HG02840 (cell line): ENCODE measurements at regions not wholly inside any gene's neighbourhood (a gene's known extent, or its start where the extent isn't known, plus 50 kb on each side); places are given as distances from the start of the nearest gene placed in this dataset.

Source experiments
- ATAC-seq: cut with Tn5 transposase; IDR thresholded peaks from one replicate; pipeline ENCODE4 v1.9.1; 2021; ENCODE audit warnings: mild to moderate bottlenecking, moderate library complexity, moderate number of reproducible peaks; ENCODE audit not compliant: unreplicated experiment, low FRiP score

DNA sequence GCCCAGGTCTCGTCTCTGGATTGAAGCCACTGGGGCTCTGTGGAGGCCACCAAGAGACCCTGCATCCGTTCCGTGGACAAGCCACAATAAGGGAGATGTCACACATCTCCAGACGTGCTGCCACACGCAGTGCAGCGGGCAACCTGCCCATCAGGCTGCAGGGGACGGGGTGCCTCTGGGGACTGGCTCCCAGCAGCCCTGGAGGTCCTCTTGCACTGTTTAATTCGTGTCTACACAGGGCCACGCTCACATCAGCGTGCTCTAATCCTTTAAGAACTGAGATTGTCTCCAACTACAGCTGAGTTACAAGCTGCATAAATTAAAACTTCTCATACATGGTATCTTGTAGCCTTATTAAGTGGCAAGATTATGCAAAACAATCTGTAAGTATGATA lies 1232.2 kb downstream of the BRD1 start:
- no peak for ATAC-seq

DNA sequence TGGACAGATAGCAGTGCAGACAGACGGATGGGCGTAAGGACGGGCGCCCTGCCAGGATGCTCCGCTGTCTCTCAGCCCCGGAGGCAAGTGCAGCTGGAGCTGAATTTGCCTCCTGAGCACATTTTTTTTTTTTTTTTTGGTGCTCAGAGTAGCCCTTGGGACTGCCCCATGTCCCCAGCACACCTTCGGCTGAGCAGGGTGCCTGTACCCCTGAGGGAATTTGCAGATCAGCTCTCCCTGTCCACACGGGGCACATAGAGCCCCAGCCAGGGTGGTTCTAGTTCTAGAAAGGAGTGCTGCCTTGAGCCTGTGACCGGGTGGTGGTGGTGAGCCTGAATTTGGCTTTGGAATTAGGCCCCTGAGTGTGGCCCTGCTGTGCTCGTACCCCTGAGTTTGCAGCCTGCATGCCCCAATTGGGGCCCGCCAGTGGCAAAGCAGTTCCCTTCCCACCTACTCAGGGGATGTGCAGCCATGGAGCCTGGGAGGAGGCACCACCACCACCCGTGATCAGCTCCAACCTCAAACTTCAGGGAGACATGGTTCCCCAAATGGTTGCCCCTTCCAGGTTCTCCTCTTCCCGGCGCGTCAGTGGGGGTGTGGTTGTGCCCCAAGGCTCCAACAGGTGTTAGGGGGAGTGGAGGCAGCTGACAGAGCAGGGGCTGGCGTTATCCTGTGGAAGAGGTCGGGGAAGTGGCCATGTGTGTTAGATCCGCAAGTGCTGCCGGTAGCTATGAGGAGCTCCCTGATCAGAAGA lies 1232.7 kb downstream of the BRD1 start:
- no peak for ATAC-seq

DNA sequence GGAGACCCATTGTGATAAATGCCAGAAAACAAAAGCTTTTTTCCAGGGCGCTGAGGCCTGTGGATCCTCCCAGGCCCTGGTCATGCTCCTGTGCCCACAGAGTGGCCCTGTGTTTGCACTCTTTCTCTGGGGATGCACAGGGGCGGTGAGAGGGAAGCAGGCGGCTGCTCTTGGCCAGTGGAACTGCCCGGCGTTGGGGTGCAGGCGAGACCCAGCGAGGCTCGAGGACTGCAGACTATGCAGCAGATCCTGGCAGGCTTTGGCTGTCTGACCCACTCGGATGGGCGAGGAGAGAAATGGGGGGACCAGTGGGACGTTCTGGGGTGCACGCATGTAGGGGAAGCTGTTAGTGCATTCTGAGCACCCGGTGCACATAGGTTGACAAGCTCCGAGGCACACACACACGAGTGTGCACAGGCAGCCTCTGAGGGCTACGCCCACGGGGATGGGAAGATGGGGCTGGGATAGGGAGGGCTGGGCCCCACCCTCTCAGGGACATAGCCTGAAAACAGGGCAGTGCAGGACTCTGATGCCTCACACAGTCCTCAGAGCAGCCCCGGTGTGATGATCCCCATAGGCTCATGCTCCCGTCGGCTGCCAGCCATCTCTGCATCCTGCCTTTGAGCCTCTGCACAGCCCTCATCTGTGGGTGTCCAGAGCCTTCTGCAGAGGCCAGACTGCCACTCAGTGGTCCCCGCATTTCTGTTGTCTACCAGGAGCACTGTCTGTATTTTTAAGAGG lies 1233.5 kb downstream of the BRD1 start:
- ATAC-seq = no peak

DNA sequence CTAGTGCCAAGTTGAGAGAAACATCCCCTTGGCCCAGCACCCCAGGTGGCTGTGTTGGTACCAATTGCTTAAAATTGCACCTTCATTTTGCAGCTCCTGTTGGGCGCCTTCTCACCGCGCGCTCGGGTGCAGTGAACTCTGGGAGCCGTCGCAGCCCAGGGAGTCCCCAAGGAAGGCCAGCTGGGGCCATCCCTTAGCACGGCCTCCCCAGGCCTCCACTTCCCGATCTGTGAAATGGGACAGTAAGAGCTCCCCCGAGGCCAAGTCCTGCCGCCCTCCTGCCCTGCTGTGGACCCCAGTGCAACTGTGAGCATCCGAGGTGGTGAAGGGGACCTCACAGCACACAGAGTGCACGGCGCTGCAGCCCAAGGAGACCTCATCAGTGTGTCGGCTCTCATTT lies 1234.1 kb downstream of the BRD1 start:
- no peak for ATAC-seq

DNA sequence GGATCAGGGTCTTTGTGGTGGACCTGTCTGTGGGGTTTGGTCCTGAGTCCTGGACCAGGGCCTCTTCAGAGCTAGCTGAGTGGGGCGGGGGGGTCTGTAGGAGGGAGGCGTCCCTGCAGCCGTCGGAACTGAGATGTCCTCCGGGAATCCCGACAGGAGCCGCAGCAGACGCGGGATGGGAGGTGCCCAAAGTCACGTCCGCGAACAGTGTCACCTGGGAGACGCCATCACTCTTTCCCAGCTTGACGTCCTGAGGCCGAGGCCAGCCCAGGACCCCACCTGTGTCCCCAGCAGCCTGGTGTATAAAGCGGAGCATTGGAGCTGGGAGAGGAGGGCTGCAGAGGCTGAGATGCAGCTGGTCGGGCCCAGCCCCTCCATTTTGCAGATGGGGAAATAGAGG lies 1234.7 kb downstream of the BRD1 start:
- ATAC-seq = no peak

DNA sequence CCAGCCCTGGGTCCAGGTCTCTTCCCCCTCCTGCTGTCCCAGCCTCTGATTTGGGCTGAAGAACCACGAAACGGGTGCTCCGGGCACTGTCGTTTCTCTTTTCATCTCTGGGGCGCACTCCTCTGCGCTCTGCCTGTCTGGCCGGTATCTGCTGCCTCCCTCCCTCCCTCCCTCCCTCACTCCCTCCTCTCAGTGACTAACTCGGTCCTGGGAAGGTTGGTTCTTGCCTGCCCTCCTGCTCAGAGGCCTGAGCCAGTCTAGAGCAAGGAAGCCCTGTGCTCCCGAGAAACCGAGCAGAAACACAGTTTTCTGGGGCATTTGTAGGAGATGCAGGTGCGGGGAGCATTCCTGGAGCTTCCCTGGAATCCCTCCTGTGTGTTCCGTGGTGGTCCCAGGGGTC lies 1235.2 kb downstream of the BRD1 start:
- no peak for ATAC-seq

DNA sequence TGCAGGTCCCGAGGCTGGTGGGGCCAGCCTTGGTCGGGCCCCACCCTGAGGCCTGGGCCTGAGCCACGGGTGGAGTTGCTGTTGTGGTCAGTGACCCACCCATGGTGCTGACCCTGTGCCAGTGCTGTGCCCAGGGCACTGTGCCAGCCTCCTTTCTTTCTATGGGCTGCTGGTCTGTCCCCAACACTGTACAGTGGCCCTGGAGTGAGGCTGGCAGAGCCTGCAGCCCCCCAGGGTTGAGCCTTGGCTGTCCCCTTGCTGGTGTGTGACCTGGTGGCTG lies 1235.7 kb downstream of the BRD1 start:
- no peak for ATAC-seq

DNA sequence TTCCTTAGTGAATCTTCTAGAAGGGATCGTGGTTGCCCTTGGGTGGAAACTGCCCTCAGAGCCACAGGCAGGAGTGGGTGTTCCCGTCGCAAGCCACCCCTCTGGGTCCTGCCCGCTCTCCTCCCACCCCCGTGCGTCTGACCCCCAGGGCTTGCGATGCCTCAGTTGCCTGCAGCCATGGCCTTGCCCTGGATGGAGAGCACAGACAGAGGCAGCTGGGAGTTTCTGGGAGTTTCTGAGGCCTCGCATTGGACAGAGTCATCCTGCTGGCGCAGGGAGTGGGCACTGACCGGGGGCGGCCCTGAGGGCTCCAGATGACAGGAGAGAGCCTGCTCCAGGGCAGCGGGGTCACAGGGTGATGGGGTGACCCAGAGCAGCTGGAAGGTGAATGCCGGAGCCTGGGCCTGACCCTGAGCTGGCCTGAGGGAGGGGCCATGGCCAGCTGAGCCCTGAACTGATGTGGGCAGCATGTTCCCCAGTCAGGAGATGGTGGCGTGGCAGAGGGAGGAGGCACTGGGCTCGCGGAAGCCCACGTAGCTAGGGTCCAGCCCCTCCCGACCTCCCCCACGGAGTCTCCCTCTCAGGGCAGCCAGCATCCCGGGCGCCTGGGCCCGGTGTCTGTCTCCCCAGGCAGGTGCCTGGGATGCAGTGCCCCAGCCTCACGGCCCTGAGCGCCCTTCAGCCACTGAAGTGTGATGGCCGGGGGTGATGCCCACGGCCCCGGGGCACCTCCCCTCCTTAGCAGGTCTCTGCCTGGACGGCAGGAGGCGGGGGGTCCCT lies 1236.2 kb downstream of the BRD1 start:
- ATAC-seq = no peak

DNA sequence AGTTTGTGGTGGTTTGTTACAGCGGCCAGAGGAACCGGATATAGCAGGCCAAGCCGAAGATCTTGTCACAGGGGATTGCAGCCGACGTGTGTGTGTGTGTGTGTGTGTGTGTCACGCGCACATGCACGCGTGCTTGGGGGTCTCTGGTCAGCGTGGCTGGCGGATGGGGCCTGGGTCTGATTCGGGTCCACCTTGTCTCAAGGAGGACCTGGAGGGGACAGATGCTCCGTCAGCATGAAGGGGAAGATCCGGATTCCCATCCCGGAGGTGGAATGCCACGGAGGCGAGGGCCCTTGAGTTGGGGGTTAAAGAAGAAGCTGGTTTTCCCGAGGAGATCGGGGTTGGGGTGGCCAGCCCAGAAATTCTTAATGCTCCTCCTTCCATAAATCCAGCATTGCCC lies 1237.8 kb downstream of the BRD1 start:
- no peak for ATAC-seq

DNA sequence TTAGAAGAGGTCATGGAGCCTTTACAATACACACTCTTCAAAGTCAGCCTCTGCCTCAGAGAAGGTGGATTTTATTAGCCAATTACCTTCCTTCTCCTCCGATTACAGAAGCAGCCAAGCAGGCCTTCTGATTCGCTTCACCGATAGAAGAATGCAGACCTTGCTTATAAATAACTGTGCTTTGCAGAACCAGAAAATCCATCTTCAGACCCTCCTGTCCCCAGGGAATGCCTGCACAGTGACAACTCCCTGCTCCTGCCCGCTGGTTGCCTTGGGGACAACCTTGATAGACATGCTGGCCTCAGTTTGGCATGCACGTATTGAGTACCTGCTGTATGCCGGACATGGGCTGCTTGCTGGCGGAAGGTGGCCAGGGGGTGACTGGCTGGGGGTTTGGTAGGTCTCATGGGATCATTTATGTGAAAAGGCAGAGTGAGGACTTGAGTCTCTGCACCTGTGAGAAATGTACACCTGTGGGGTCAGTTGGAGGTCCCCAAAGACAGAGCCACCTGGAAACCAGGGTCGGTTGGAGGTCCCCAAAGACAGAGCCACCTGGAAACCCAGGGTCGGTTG lies 1238.7 kb downstream of the BRD1 start:
- no peak for ATAC-seq

DNA sequence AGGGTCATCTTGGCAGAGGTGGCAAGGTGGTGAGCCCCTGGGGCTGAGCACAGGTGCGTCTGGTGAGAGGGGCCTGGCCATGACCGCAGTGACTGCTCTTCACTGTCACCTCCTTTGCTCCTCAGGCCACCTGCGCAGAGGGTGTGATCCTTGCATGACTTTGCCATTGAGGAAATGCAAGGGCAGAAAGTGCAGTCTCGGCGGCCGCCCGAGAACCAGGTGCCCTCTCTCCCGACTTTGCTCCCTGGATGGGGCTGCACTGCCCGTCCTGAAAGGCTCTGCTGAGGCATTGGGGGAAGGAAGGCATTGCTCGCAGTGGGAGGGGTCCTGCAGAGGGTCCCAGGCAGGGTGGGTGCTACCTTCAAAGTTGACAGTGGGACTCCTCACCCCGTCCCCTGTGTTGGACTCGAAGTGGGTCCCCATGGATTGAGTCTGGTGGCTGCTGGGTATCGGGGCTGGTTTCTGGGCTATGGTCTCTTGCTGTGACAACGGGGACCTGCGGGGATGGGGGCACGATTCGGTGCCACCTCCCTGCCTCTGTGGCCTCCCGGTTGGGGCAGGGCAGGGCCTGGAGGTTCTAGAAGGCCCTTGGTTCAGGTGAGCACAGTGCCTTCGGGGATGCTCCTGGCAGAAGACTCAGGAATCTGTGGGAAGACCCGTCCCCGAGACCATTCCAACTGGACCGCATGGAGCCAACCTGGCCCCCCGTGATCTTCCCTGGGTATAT lies 1239.4 kb downstream of the BRD1 start:
- no peak for ATAC-seq

DNA sequence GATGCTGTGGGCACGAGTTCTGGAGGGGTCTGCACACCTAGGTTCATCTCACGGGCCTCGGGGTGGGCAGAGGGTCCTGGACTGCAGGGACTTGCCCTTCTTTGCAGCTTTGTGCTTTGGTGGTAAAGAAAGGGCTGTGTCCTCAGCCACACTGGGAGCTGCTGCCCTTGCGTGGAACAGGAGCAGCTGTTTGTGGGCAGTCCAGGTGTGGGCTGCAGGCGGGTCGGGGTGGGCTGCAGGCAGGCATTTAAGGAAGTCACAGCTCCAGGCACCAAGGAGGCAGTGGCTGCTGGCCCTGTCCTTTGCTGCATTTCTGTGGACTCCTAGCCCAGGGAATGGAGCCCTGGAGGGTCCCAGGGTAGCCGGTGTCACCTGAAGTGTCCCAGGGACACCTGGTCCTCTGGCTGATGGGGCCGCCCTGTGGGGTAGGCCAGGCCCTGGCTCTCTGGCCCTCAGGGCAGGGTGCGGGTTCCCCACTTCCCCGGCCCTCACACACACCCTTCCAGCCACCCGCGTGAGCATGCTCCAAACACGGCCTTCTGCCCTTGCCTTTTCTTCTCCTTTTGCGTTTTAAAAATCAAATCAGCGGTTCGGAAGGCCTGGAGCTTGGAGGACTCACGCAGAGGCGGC lies 1240.3 kb downstream of the BRD1 start:
- ATAC-seq = no peak

DNA sequence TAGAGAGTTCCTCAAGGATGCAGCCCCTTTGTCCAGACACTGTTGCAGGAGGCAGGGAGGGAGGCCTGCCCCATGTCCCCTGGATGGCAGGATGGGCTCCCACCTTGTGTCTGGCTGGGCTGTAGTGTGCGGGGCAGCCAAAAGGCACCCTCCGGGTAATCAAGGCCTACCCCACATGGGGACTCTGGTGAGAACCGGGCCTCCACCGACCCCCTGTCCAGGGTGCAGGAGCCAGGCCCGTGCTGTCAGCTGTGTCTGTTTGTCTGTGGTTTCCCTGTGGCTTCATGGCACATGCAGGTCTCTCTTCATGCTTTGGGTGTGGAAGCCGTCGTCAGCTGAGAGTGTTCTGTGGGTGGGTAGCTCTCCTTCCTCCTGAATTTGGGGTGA lies 1240.9 kb downstream of the BRD1 start:
- ATAC-seq = no peak

DNA sequence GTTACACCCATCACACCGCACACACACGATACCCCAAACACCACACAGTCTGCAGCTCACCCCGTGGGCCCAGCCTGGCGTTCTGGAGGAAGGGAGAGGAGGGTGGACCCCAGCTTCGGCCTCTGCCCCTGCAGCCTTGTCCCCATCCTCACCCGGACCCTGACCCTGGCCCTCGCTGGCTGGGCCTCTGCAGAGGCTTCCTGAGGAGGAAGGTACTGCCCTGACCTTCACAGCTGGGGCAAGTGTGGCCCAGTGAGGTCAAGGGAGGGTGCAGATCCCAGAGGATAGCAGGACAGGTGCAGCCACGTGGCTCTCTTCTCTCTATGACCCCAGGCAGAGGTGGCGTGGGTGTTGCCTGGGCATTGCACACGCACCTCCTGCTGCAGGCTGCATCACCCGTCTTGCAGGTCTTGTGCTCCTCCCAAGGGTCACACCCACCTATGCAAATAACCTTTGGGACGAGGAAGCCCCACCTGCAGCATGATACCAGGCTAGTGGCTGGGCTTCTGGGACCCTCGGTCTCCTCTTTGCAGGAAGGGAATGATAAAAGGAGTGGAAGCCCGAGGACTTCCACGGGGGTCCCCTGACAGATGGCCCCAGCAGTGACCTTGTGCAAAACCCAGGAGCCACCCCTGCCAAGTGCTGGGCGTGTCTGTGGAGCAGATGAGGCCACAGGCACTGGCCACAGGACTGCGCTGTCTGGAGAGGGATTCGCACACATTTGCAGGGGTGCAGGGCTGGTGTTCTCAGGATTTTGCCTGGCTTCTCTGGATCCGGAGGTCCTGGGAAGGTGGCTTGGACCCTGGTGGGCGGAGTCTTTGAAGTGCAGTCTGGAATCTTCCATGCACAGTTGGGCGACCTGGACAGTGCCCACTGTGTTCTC lies 1241.5 kb downstream of the BRD1 start:
- ATAC-seq = no peak

DNA sequence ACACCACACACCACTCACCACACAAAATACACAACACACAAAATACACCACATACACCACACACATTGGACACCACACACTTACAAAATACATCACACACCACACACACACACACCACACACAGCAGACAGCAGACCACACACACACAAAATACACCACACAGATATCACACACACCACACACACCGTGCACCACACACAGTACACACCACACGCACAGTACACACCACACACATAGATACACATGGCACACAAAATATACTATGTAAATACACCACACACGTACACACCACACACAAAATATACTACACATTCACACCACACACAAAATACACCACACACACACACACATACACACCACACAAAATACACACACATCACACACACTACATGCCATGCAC lies 1243.5 kb downstream of the BRD1 start:
- ATAC-seq = no peak

DNA sequence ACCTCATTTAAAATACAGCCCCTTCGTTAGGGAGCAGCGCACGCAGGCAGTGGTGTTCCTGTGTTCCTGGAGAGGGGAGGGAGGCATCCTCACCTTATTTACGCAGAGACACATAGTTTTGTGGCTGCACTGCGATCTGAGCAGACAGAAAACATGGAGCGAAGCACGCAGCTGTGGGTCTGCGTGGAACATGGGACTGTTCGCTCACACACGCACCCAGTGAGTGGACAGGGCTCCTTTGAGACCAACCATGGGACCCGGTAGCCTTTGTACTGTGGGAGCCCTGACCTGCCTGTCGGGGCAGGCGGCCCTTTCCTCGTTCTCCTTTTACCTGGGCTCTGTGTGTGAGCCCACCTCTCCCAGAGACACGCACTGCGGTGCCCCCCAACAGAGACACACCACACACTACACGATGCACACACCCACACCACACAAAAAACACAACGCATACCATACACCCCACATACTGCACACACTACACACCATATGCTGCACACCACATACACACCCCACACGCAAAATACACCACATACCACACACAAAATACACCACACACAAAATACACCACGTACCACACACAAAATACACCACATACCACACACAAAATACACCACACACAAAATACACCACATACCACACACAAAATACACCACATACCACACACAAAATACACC lies 1245.7 kb downstream of the BRD1 start:
- no peak for ATAC-seq

DNA sequence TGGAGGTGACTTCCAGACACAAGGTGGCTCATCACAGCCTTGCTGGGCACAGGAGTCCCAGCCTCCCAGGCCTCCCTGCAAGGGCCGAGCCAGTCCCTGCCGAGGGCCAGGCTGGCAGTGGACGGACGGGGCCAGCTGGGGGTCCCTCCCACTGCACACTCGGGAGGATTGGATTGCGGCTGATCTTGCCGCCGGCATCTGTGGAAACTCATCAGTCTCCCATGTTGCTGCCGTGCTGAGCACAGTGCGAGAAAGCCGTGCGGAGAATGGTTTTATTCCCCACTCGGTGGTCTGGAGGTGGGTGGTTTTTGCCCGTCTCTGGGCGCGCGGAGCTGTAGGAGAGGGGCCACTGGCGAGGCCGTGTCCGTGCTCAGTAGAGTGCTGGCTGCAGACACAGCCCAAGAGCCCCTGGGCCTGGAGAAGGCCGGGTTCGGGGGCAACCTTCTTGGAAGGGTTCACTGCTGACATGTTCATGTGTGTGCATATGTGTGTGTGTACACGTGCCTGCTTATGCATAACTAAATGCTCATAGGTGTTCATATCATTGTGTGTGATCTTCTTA lies 1246.4 kb downstream of the BRD1 start:
- ATAC-seq = no peak

DNA sequence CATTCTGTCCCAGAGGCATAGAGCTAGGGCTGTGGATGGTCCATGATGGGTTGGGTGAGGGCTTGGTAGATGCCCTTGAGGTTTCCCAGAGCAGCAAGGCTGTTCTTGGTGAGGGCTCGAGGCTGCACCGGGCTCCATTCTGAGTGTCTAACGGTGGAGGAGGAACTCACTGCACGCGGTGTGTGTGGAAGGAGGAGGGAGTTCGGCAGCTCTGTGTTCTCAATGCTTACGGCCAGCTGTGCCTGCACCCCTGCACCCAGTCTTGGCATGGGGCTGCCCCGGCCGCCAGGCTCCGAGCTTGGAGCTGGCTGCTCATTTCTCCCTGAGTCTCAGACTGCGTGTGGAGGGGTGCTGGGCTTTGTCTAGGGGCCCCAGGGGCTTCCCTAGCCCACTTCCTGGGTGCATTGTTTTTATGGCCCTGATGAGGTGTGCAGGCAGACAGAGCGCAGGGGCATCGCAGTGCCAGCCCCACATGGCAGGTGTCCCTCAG lies 1247.1 kb downstream of the BRD1 start:
- ATAC-seq = no peak
